H1 (cell line): ENCODE measurements at regions not wholly inside any gene's neighbourhood (a gene's known extent, or its start where the extent isn't known, plus 50 kb on each side); places are given as distances from the start of the nearest gene placed in this dataset.

ENCODE experiments used
- ASH2L ChIP-seq: fragments of 200-600, 300-600 bp; sonication (generic); IDR thresholded peaks from one replicate; pipeline ENCODE4 v1.7.1; 2017; ENCODE audit warnings: low read length
- BCL11A ChIP-seq, 2 experiments: IDR thresholded peaks; one replicate each; pipeline ENCODE4 v1.6.1; 2011; ENCODE audit warnings: low read depth in 2 of 2, low read length in 2 of 2, mild to moderate bottlenecking in 2 of 2
- CBX5 ChIP-seq: fragments of 300-800, 300-1000 bp; sonication (generic); IDR thresholded peaks from 2 replicates; pipeline ENCODE4 v1.7.1; 2016; ENCODE audit warnings: antibody characterized with exemption, low read length, low read depth
- CHD7 ChIP-seq: fragments of 300-600 bp; sonication (generic); IDR thresholded peaks from 2 replicates; pipeline ENCODE4 v1.7.1; 2012; ENCODE audit warnings: low read length, moderate library complexity, mild to moderate bottlenecking, inconsistent platforms; ENCODE audit not compliant: insufficient replicate concordance
- CTBP2 ChIP-seq: IDR thresholded peaks from 2 replicates; pipeline ENCODE4 v1.7.0; 2011; ENCODE audit warnings: borderline replicate concordance, mild to moderate bottlenecking, moderate library complexity, mixed read lengths, low read length; ENCODE audit not compliant: insufficient read depth, insufficient read length
- E2F6 ChIP-seq: IDR thresholded peaks from 2 replicates; pipeline ENCODE4 v1.6.1; 2012; ENCODE audit warnings: inconsistent platforms
- EP300 ChIP-seq, 2 experiments: IDR thresholded peaks; 1 replicate in 1 of 2; 2 replicates in 1 of 2; pipeline ENCODE4 v1.6.1; 2011 to 2012; ENCODE audit warnings: low read depth in 2 of 2, low read length in 2 of 2, mild to moderate bottlenecking in 2 of 2, borderline replicate concordance in 1 of 2, inconsistent platforms in 1 of 2, moderate library complexity in 1 of 2
- GABPA ChIP-seq: IDR thresholded peaks from 2 replicates; pipeline ENCODE4 v1.6.1; 2011; ENCODE audit warnings: mild to moderate bottlenecking, low read length, moderate library complexity, borderline replicate concordance; ENCODE audit not compliant: insufficient read depth
- JUN ChIP-seq: IDR thresholded peaks from 2 replicates; pipeline ENCODE4 v1.6.1; 2011; ENCODE audit warnings: low read depth, mild to moderate bottlenecking, improper control_type of control experiment, low read length
- KDM4A ChIP-seq: IDR thresholded peaks from one replicate; pipeline ENCODE4 v1.7.1; 2012; ENCODE audit warnings: low read depth, mild to moderate bottlenecking, moderate library complexity, low read length, inconsistent platforms; ENCODE audit not compliant: severe bottlenecking
- SIRT6 ChIP-seq: IDR thresholded peaks from one replicate; pipeline ENCODE4 v1.7.1; 2012; ENCODE audit warnings: low read length, inconsistent platforms
- SP1 ChIP-seq: IDR thresholded peaks from 2 replicates; pipeline ENCODE4 v1.6.1; 2011; ENCODE audit warnings: low read depth, low read length

- TF ChIP-seq CHD7 (no peak), EP300 (IDR thresholded peaks at IDR 0.05; ENCODE audit: borderline replicate concordance in 1 of 2, low read depth in 2 of 2, low read length in 2 of 2) (no peak), ASH2L (no peak), GABPA (no peak), SP1 (no peak), SIRT6 (no peak), CTBP2 (no peak), CBX5 (no peak), BCL11A (IDR thresholded peaks at IDR 0.05; ENCODE audit: low read depth in 2 of 2, low read length in 2 of 2) (no peak), KDM4A (no peak), JUN (no peak), E2F6 (no peak)
Measured at GRCh38 chr14:71388862-71389261, 481.6 kb downstream of the PCNX1 start (continued).
